ENCODE measurements at regions not wholly inside any gene's neighbourhood (a gene's known extent, or its start where the extent isn't known, plus 50 kb on each side); places are given as distances from the start of the nearest gene placed in this dataset.

GRCh38 chr10:108104551-108105156, 940.1 kb upstream of the SORCS1 start (continued):
- TF ChIP-seq RXRA (IDR thresholded peaks at IDR 0.05) = no peak
- TF ChIP-seq, protein P1, sequence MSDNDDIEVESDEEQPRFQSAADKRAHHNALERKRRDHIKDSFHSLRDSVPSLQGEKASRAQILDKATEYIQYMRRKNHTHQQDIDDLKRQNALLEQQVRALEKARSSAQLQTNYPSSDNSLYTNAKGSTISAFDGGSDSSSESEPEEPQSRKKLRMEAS (IDR thresholded peaks at IDR 0.05) = no peak
- no peak for TF ChIP-seq EGR1 (IDR thresholded peaks at IDR 0.05; ENCODE audit: low read depth in 2 of 2)
- no peak for TF ChIP-seq CTCF (IDR thresholded peaks at IDR 0.05; ENCODE audit: low read depth, low read length, missing input control)
- no peak for TF ChIP-seq HNF4A (conservative IDR thresholded peaks at IDR 0.05)
- no peak for TF ChIP-seq TAF1 (conservative IDR thresholded peaks at IDR 0.05)
- no peak for TF ChIP-seq YY1 (IDR thresholded peaks at IDR 0.05)
- TF ChIP-seq ATF3 (IDR thresholded peaks at IDR 0.05) = no peak
- no peak for TF ChIP-seq RAD21 (IDR thresholded peaks at IDR 0.05)

GRCh38 chr10:108097258-108097657, 932.8 kb upstream of the SORCS1 start:
- Histone ChIP-seq H3K36me3 (ENCODE audit: control insufficient read depth in 4 of 4, insufficient read depth in 3 of 4, low read depth in 1 of 4, low read length in 3 of 4) (no peaks in the 10 kb centered on the region), H3K9me3 (ENCODE audit: control insufficient read depth in 4 of 4, low read length in 3 of 4) (no peaks in the 10 kb centered on the region), H3K27me3 (ENCODE audit: control insufficient read depth in 4 of 4, insufficient read depth in 4 of 4, low read length in 3 of 4) (no peaks in the 10 kb centered on the region), H3K9ac (ENCODE audit: low read depth in 1 of 2, low read length in 2 of 2) (no peak overlapping the region), H3K4me3 (ENCODE audit: low read depth in 1 of 3, low read length in 3 of 3) (no peak overlapping the region), H3K4me1 (ENCODE audit: control insufficient read depth in 4 of 4, insufficient read depth in 4 of 4, low read length in 3 of 4) (no peaks in the 10 kb centered on the region), H3K27ac (ENCODE audit: low read depth in 1 of 2, low read length in 2 of 2) (no peak overlapping the region)
- 77% methylated on average over 4 of the region's 4 CpGs for WGBS
- no peak for DNase-seq (ENCODE audit: low spot score)
- TF ChIP-seq RXRA (IDR thresholded peaks at IDR 0.05) = no peak
- no peak for TF ChIP-seq HNF4A (conservative IDR thresholded peaks at IDR 0.05)
- no peak for TF ChIP-seq HNF4G (IDR thresholded peaks at IDR 0.05)
- TF ChIP-seq JUND (IDR thresholded peaks at IDR 0.05) = no peak
- TF ChIP-seq YY1 (IDR thresholded peaks at IDR 0.05) = no peak
- no peak for TF ChIP-seq SP1 (IDR thresholded peaks at IDR 0.05)
- TF ChIP-seq NR2F2 (IDR thresholded peaks at IDR 0.05) = no peak
- TF ChIP-seq ATF3 (IDR thresholded peaks at IDR 0.05) = no peak
- TF ChIP-seq GABPA (IDR thresholded peaks at IDR 0.05 in 1 of 2, conservative IDR thresholded peaks at IDR 0.05 in 1 of 2) = no peak
- TF ChIP-seq FOXA1 (IDR thresholded peaks at IDR 0.05) = no peak
- TF ChIP-seq, protein P2, sequence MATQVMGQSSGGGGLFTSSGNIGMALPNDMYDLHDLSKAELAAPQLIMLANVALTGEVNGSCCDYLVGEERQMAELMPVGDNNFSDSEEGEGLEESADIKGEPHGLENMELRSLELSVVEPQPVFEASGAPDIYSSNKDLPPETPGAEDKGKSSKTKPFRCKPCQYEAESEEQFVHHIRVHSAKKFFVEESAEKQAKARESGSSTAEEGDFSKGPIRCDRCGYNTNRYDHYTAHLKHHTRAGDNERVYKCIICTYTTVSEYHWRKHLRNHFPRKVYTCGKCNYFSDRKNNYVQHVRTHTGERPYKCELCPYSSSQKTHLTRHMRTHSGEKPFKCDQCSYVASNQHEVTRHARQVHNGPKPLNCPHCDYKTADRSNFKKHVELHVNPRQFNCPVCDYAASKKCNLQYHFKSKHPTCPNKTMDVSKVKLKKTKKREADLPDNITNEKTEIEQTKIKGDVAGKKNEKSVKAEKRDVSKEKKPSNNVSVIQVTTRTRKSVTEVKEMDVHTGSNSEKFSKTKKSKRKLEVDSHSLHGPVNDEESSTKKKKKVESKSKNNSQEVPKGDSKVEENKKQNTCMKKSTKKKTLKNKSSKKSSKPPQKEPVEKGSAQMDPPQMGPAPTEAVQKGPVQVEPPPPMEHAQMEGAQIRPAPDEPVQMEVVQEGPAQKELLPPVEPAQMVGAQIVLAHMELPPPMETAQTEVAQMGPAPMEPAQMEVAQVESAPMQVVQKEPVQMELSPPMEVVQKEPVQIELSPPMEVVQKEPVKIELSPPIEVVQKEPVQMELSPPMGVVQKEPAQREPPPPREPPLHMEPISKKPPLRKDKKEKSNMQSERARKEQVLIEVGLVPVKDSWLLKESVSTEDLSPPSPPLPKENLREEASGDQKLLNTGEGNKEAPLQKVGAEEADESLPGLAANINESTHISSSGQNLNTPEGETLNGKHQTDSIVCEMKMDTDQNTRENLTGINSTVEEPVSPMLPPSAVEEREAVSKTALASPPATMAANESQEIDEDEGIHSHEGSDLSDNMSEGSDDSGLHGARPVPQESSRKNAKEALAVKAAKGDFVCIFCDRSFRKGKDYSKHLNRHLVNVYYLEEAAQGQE (IDR thresholded peaks at IDR 0.05) = no peak
- no peak for TF ChIP-seq RAD21 (IDR thresholded peaks at IDR 0.05)
- no peak for TF ChIP-seq EGR1 (IDR thresholded peaks at IDR 0.05; ENCODE audit: low read depth in 2 of 2)

Measured in liver (tissue), 8 donors.